ENCODE measurements at regions not wholly inside any gene's neighbourhood (a gene's known extent, or its start where the extent isn't known, plus 50 kb on each side); places are given as distances from the start of the nearest gene placed in this dataset.

GRCh38 chr1:209389975-209390374 lies 193.5 kb upstream of the CAMK1G start:
- Mint-ChIP-seq H3K4me3 (ENCODE audit: unreplicated experiment) (no peak overlapping the region), H3K36me3 (ENCODE audit: unreplicated experiment) (no peaks in the 10 kb centered on the region), H3K4me1 (ENCODE audit: low read depth, unreplicated experiment) (peaks cover 1% of the 10 kb centered on the region), H3K27ac (ENCODE audit: unreplicated experiment) (no peak overlapping the region), H3K27me3 (ENCODE audit: unreplicated experiment) (peaks cover 2% of the 10 kb centered on the region), H3K9me3 (ENCODE audit: unreplicated experiment) (peaks cover 2% of the 10 kb centered on the region)
- no peak for DNase-seq
- TF ChIP-seq CTCF (IDR thresholded peaks at IDR 0.05; ENCODE audit: partially characterized antibody, unreplicated experiment), result no peak

GRCh38 chr1:209390764-209391163 lies 192.8 kb upstream of the CAMK1G start:
- Mint-ChIP-seq H3K4me3 (ENCODE audit: unreplicated experiment) (no peak overlapping the region), H3K9me3 (ENCODE audit: unreplicated experiment) (peaks cover 2% of the 10 kb centered on the region), H3K4me1 (ENCODE audit: low read depth, unreplicated experiment) (peaks cover 9% of the 10 kb centered on the region), H3K27me3 (ENCODE audit: unreplicated experiment) (peaks cover 2% of the 10 kb centered on the region), H3K27ac (ENCODE audit: unreplicated experiment) (no peak overlapping the region), H3K36me3 (ENCODE audit: unreplicated experiment) (no peaks in the 10 kb centered on the region)
- no peak for TF ChIP-seq CTCF (IDR thresholded peaks at IDR 0.05; ENCODE audit: partially characterized antibody, unreplicated experiment)
- DNase-seq, result no peak

GRCh38 chr1:209391792-209392191 lies 191.7 kb upstream of the CAMK1G start:
- Mint-ChIP-seq H3K4me3 (ENCODE audit: unreplicated experiment) (no peak overlapping the region), H3K9me3 (ENCODE audit: unreplicated experiment) (peaks cover 2% of the 10 kb centered on the region), H3K36me3 (ENCODE audit: unreplicated experiment) (no peaks in the 10 kb centered on the region), H3K27me3 (ENCODE audit: unreplicated experiment) (peaks cover 2% of the 10 kb centered on the region), H3K27ac (ENCODE audit: unreplicated experiment) (no peak overlapping the region), H3K4me1 (ENCODE audit: low read depth, unreplicated experiment) (peaks cover 10% of the 10 kb centered on the region)
- no peak for TF ChIP-seq CTCF (IDR thresholded peaks at IDR 0.05; ENCODE audit: partially characterized antibody, unreplicated experiment)
- DNase-seq, result no peak

GRCh38 chr1:209395169-209395568 lies 188.3 kb upstream of the CAMK1G start:
- H3K27ac Mint-ChIP-seq (ENCODE audit: unreplicated experiment), result no peak overlapping the region
- H3K4me1 Mint-ChIP-seq (ENCODE audit: low read depth, unreplicated experiment), result peaks cover 10% of the 10 kb centered on the region

GRCh38 chr1:209397371-209397770 lies 186.1 kb upstream of the CAMK1G start:
- H3K4me1 Mint-ChIP-seq (ENCODE audit: low read depth, unreplicated experiment), result peaks cover 10% of the 10 kb centered on the region
- H3K36me3 Mint-ChIP-seq (ENCODE audit: unreplicated experiment), result no peaks in the 10 kb centered on the region
- H3K27ac Mint-ChIP-seq (ENCODE audit: unreplicated experiment), result no peak overlapping the region
- H3K27me3 Mint-ChIP-seq (ENCODE audit: unreplicated experiment), result no peaks in the 10 kb centered on the region
- H3K4me3 Mint-ChIP-seq (ENCODE audit: unreplicated experiment), result no peak overlapping the region
- no peak for TF ChIP-seq CTCF (IDR thresholded peaks at IDR 0.05; ENCODE audit: partially characterized antibody, unreplicated experiment)
- no peaks in the 10 kb centered on the region for H3K9me3 Mint-ChIP-seq (ENCODE audit: unreplicated experiment)
- no peak for DNase-seq

More at GRCh38 chr1:209395169-209395568, 188.3 kb upstream of the CAMK1G start:
- Mint-ChIP-seq H3K4me3 (ENCODE audit: unreplicated experiment) (no peak overlapping the region), H3K9me3 (ENCODE audit: unreplicated experiment) (no peaks in the 10 kb centered on the region), H3K27me3 (ENCODE audit: unreplicated experiment) (no peaks in the 10 kb centered on the region), H3K36me3 (ENCODE audit: unreplicated experiment) (no peaks in the 10 kb centered on the region)
- DNase-seq, result no peak
- TF ChIP-seq CTCF (IDR thresholded peaks at IDR 0.05; ENCODE audit: partially characterized antibody, unreplicated experiment), result no peak
